ENCODE measurements at regions not wholly inside any gene's neighbourhood (a gene's known extent, or its start where the extent isn't known, plus 50 kb on each side); places are given as distances from the start of the nearest gene placed in this dataset.
"Not testable (repeated sequence)": the region's sequence is repeated elsewhere in the genome, so short reads cannot be mapped to it uniquely, and the experiment has no call there.

GRCh38 chr5:57724836-57725235 lies 242.2 kb upstream of the ACTBL2 start:
- H3K36me3 ChIP-seq (ENCODE audit: control insufficient read depth, low read depth, low read length) = no peaks in the 10 kb centered on the region
- H3K4me3 ChIP-seq (ENCODE audit: low read length) = no peak overlapping the region
- H3K27ac ChIP-seq (ENCODE audit: low read length) = no peak overlapping the region
- H3K9me3 ChIP-seq (ENCODE audit: control insufficient read depth, low read depth, low read length) = no peaks in the 10 kb centered on the region
- H3K4me1 ChIP-seq (ENCODE audit: control insufficient read depth, low read depth, low read length) = no peaks in the 10 kb centered on the region
- no peak overlapping the region for H3K9ac ChIP-seq (ENCODE audit: low read length)
- H3K27me3 ChIP-seq (ENCODE audit: control insufficient read depth, insufficient read depth, low read length) = no peaks in the 10 kb centered on the region

- Histone ChIP-seq H3K4me1 (ENCODE audit: control insufficient read depth, low read depth, low read length) (no peaks in the 10 kb centered on the region), H3K27me3 (ENCODE audit: control insufficient read depth, insufficient read depth, low read length) (no peaks in the 10 kb centered on the region), H3K9ac (ENCODE audit: low read length) (no peak overlapping the region), H3K36me3 (ENCODE audit: control insufficient read depth, low read depth, low read length) (no peaks in the 10 kb centered on the region), H3K4me3 (ENCODE audit: low read length) (no peak overlapping the region), H3K9me3 (ENCODE audit: control insufficient read depth, low read depth, low read length) (no peaks in the 10 kb centered on the region), H3K27ac (ENCODE audit: low read length) (no peak overlapping the region)
These were observed 238.6 kb upstream of the ACTBL2 start for GRCh38 chr5:57721226-57721625.

- H3K4me3 ChIP-seq (ENCODE audit: low read length) = no peak overlapping the region
- no peaks in the 10 kb centered on the region for H3K9me3 ChIP-seq (ENCODE audit: control insufficient read depth, low read depth, low read length)
- H3K4me1 ChIP-seq (ENCODE audit: control insufficient read depth, low read depth, low read length) = no peaks in the 10 kb centered on the region
- no peak overlapping the region for H3K9ac ChIP-seq (ENCODE audit: low read length)
- no peaks in the 10 kb centered on the region for H3K27me3 ChIP-seq (ENCODE audit: control insufficient read depth, insufficient read depth, low read length)
- no peaks in the 10 kb centered on the region for H3K36me3 ChIP-seq (ENCODE audit: control insufficient read depth, low read depth, low read length)
- no peak overlapping the region for H3K27ac ChIP-seq (ENCODE audit: low read length)
These were observed 238.0 kb upstream of the ACTBL2 start for GRCh38 chr5:57720656-57721055.

- H3K36me3 ChIP-seq (ENCODE audit: control insufficient read depth, low read depth, low read length) = no peaks in the 10 kb centered on the region
- no peak overlapping the region for H3K4me3 ChIP-seq (ENCODE audit: low read length)
- H3K4me1 ChIP-seq (ENCODE audit: control insufficient read depth, low read depth, low read length) = no peaks in the 10 kb centered on the region
- no peak overlapping the region for H3K27ac ChIP-seq (ENCODE audit: low read length)
- H3K27me3 ChIP-seq (ENCODE audit: control insufficient read depth, insufficient read depth, low read length) = no peaks in the 10 kb centered on the region
- no peak overlapping the region for H3K9ac ChIP-seq (ENCODE audit: low read length)
- no peaks in the 10 kb centered on the region for H3K9me3 ChIP-seq (ENCODE audit: control insufficient read depth, low read depth, low read length)
These were observed 236.6 kb upstream of the ACTBL2 start for GRCh38 chr5:57719216-57719615.

DNA sequence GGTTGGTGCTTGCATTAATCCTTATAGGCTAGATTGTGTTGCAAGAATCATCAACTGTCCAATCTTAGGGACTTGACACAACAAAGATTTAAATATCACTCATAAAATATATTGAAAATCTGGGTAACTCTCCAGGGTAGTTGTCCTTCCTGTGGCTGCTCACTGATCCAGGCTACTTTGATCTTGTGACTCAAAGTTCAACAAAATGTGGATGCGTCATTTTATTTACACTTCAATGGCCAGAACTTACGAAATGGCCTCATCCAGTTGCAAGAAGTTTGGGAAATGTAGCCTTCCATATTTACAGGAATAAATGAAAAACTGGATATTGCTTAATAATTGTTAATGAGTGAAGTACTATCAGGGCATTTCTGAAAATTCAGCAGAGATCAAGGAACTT lies 235.5 kb upstream of the ACTBL2 start:
- no peak overlapping the region for H3K9ac ChIP-seq (ENCODE audit: low read length)
- no peak overlapping the region for H3K27ac ChIP-seq (ENCODE audit: low read length)
- H3K36me3 ChIP-seq (ENCODE audit: control insufficient read depth, low read depth, low read length) = no peaks in the 10 kb centered on the region
- H3K27me3 ChIP-seq (ENCODE audit: control insufficient read depth, insufficient read depth, low read length) = no peaks in the 10 kb centered on the region
- no peaks in the 10 kb centered on the region for H3K4me1 ChIP-seq (ENCODE audit: control insufficient read depth, low read depth, low read length)
- H3K4me3 ChIP-seq (ENCODE audit: low read length) = no peak overlapping the region
- no peaks in the 10 kb centered on the region for H3K9me3 ChIP-seq (ENCODE audit: control insufficient read depth, low read depth, low read length)

DNA sequence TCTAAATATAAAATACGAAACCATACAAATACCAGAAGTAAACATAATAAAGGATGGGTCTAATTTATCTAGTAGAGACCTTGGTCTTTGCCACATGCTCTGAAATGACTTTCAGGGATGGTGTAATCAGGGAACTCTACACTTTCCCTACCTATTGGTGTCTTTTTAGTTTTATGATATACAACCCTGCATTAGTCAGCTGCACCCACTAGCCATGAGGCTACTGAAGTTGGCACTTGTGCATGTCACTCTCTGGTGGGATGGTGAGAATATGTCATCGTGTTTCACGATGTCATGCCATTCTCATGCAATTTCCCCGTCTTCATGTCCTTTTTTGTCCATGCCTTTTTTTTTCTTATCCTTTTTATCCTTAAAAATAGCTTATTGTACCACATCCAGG lies 234.9 kb upstream of the ACTBL2 start:
- H3K36me3 ChIP-seq (ENCODE audit: control insufficient read depth, low read depth, low read length) = no peaks in the 10 kb centered on the region
- H3K4me1 ChIP-seq (ENCODE audit: control insufficient read depth, low read depth, low read length) = no peaks in the 10 kb centered on the region
- no peaks in the 10 kb centered on the region for H3K9me3 ChIP-seq (ENCODE audit: control insufficient read depth, low read depth, low read length)
- H3K27ac ChIP-seq (ENCODE audit: low read length) = no peak overlapping the region
- H3K27me3 ChIP-seq (ENCODE audit: control insufficient read depth, insufficient read depth, low read length) = no peaks in the 10 kb centered on the region
- no peak overlapping the region for H3K4me3 ChIP-seq (ENCODE audit: low read length)
- H3K9ac ChIP-seq (ENCODE audit: low read length) = no peak overlapping the region

- H3K36me3 ChIP-seq (ENCODE audit: control insufficient read depth, low read depth, low read length) = no peaks in the 10 kb centered on the region
- no peak overlapping the region for H3K9ac ChIP-seq (ENCODE audit: low read length)
- no peaks in the 10 kb centered on the region for H3K4me1 ChIP-seq (ENCODE audit: control insufficient read depth, low read depth, low read length)
- H3K27me3 ChIP-seq (ENCODE audit: control insufficient read depth, insufficient read depth, low read length) = no peaks in the 10 kb centered on the region
- H3K9me3 ChIP-seq (ENCODE audit: control insufficient read depth, low read depth, low read length) = no peaks in the 10 kb centered on the region
- no peak overlapping the region for H3K4me3 ChIP-seq (ENCODE audit: low read length)
- no peak overlapping the region for H3K27ac ChIP-seq (ENCODE audit: low read length)
These were observed 234.1 kb upstream of the ACTBL2 start for GRCh38 chr5:57716661-57717060.

GRCh38 chr5:57715296-57715695 lies 232.7 kb upstream of the ACTBL2 start:
- Histone ChIP-seq H3K4me1 (ENCODE audit: control insufficient read depth, low read depth, low read length) (no peaks in the 10 kb centered on the region), H3K4me3 (ENCODE audit: low read length) (no peak overlapping the region), H3K9ac (ENCODE audit: low read length) (no peak overlapping the region), H3K9me3 (ENCODE audit: control insufficient read depth, low read depth, low read length) (no peaks in the 10 kb centered on the region), H3K36me3 (ENCODE audit: control insufficient read depth, low read depth, low read length) (no peaks in the 10 kb centered on the region), H3K27me3 (ENCODE audit: control insufficient read depth, insufficient read depth, low read length) (no peaks in the 10 kb centered on the region), H3K27ac (ENCODE audit: low read length) (no peak overlapping the region)

- H3K9ac ChIP-seq (ENCODE audit: low read length); H3K4me3 ChIP-seq (ENCODE audit: low read length); H3K36me3 ChIP-seq (ENCODE audit: control insufficient read depth, low read depth, low read length); H3K27me3 ChIP-seq (ENCODE audit: control insufficient read depth, insufficient read depth, low read length); H3K4me1 ChIP-seq (ENCODE audit: control insufficient read depth, low read depth, low read length); H3K9me3 ChIP-seq (ENCODE audit: control insufficient read depth, low read depth, low read length); H3K27ac ChIP-seq (ENCODE audit: low read length): not testable (repeated sequence)
These were observed 230.9 kb upstream of the ACTBL2 start for GRCh38 chr5:57713535-57713934.

DNA sequence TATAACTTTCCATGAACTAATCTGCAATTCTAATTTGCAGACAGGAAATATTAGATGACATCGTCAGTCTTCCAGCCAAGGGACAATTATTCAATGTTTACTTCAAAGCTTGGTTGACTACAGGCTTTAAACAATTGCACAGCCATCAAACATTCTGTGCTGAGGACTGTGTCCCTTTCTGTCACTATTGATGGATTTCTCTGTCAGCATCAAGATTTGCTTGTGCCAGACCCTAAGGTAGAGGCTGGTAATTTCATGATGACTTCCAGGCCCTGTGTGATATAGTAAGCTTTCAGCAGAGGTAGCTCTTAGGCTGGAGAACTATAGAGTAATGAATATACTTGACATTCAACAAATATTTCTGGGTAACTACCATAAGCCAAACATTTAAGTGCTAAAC lies 229.3 kb upstream of the ACTBL2 start:
- Histone ChIP-seq H3K4me3 (ENCODE audit: low read length) (no peak overlapping the region), H3K9me3 (ENCODE audit: control insufficient read depth, low read depth, low read length) (no peaks in the 10 kb centered on the region), H3K4me1 (ENCODE audit: control insufficient read depth, low read depth, low read length) (no peaks in the 10 kb centered on the region)

GRCh38 chr5:57711471-57711870 lies 228.9 kb upstream of the ACTBL2 start:
- Histone ChIP-seq H3K4me3 (ENCODE audit: low read length) (no peak overlapping the region), H3K27me3 (ENCODE audit: control insufficient read depth, insufficient read depth, low read length) (no peaks in the 10 kb centered on the region), H3K27ac (ENCODE audit: low read length) (no peak overlapping the region)

More for the DNA sequence above, 229.3 kb upstream of the ACTBL2 start:
- Histone ChIP-seq H3K9ac (ENCODE audit: low read length) (no peak overlapping the region), H3K27ac (ENCODE audit: low read length) (no peak overlapping the region), H3K27me3 (ENCODE audit: control insufficient read depth, insufficient read depth, low read length) (no peaks in the 10 kb centered on the region), H3K36me3 (ENCODE audit: control insufficient read depth, low read depth, low read length) (no peaks in the 10 kb centered on the region)

GRCh38 chr5:57710126-57710525 lies 227.5 kb upstream of the ACTBL2 start:
- Histone ChIP-seq H3K4me3 (ENCODE audit: low read length) (no peak overlapping the region), H3K36me3 (ENCODE audit: control insufficient read depth, low read depth, low read length) (no peaks in the 10 kb centered on the region), H3K9me3 (ENCODE audit: control insufficient read depth, low read depth, low read length) (no peaks in the 10 kb centered on the region), H3K9ac (ENCODE audit: low read length) (no peak overlapping the region), H3K4me1 (ENCODE audit: control insufficient read depth, low read depth, low read length) (no peaks in the 10 kb centered on the region), H3K27me3 (ENCODE audit: control insufficient read depth, insufficient read depth, low read length) (no peaks in the 10 kb centered on the region), H3K27ac (ENCODE audit: low read length) (no peak overlapping the region)

More at GRCh38 chr5:57711471-57711870, 228.9 kb upstream of the ACTBL2 start:
- no peaks in the 10 kb centered on the region for H3K36me3 ChIP-seq (ENCODE audit: control insufficient read depth, low read depth, low read length)
- H3K9me3 ChIP-seq (ENCODE audit: control insufficient read depth, low read depth, low read length) = no peaks in the 10 kb centered on the region
- H3K9ac ChIP-seq (ENCODE audit: low read length) = no peak overlapping the region
- H3K4me1 ChIP-seq (ENCODE audit: control insufficient read depth, low read depth, low read length) = no peaks in the 10 kb centered on the region
